Fibroblast of villous mesenchyme (primary cell): ENCODE measurements at regions not wholly inside any gene's neighbourhood (a gene's known extent, or its start where the extent isn't known, plus 50 kb on each side); places are given as distances from the start of the nearest gene placed in this dataset.

Experiments
- DNase-seq: peaks from one replicate; pipeline ENCODE4 v3.0.0-alpha.2; 2010; ENCODE audit warnings: low read depth
- H3K4me3 ChIP-seq: 2 replicates; pipeline ENCODE4 v1.5.1; 2011; ENCODE audit warnings: low read depth, mild to moderate bottlenecking, low read length
- CTCF ChIP-seq: IDR thresholded peaks from 2 replicates; pipeline ENCODE4 v1.5.1; 2012; ENCODE audit warnings: low read depth, mild to moderate bottlenecking, low read length; ENCODE audit not compliant: insufficient read depth

DNA sequence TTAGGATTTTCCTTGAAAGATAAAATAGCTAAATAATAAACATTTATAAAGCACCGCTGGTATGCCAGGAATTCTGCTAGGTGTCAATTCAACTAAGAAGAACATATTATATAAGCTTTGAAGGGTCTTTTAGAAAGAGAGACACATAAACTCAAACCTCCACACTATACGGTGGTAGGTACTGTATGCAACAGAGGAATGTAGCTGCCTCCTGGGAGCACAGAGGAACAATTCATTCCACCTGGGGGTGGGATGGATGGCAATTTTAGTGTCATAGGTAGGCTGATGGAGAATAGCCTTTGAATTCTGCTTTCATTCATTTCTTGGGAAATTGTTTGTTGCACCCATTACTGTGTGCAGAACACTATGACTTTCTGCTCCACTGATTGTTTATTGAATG lies 447.1 kb upstream of the MAP3K7 start:
- TF ChIP-seq CTCF: no peak
- no peak overlapping the region for H3K4me3 ChIP-seq
- DNase-seq: no peak

- no peak overlapping the region for H3K4me3 ChIP-seq
- no peak for DNase-seq
- TF ChIP-seq CTCF: no peak
Measured at GRCh38 chr6:91031581-91031980, 444.7 kb upstream of the MAP3K7 start.

- no peak overlapping the region for H3K4me3 ChIP-seq
- no peak for DNase-seq
- no peak for TF ChIP-seq CTCF
Measured at GRCh38 chr6:91029211-91029610, 442.3 kb upstream of the MAP3K7 start.

- no peak for TF ChIP-seq CTCF
- H3K4me3 ChIP-seq: no peak overlapping the region
- no peak for DNase-seq
Measured at GRCh38 chr6:91023529-91023928, 436.7 kb upstream of the MAP3K7 start.

- DNase-seq: no peak
- H3K4me3 ChIP-seq: no peak overlapping the region
- no peak for TF ChIP-seq CTCF
Measured at GRCh38 chr6:91020744-91021143, 433.9 kb upstream of the MAP3K7 start.

DNA sequence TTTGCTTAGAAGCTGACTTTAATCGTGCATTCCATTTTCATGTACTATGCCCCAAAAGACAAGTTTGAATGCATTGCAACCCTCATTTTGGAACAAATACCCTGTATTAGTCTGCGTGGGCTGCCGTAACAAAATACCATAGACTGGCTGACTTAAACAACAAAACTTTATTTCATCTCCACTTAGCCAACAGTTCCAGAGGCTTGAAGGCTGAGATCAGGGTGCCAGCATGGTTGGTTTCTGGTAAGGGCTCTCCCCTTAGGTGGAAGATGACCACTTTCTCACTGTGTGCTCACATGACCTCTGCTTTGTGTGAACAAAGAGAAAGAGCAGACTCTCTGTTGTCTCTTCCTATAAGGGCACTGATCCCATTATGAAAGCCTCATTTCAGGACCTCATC lies 431.7 kb upstream of the MAP3K7 start:
- no peak overlapping the region for H3K4me3 ChIP-seq
- DNase-seq: no peak
- no peak for TF ChIP-seq CTCF

DNA sequence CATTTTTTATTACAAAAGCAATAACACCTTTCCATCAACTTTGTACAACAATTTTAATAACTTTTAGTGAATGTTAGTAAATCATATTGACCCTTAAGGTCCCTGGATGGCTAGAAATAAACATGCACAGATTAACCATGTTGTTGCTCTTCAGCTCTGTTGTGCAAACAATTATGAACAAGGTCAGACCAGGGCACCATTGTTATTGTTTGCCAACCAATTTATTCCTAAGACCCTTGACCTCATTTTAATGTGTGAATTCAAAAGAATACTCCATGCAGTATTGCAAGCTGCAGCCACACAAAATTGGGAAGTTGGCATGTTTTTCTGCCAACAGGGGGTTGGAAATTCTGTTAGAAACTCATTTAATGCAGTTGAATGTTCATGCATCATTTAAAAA lies 426.6 kb upstream of the MAP3K7 start:
- DNase-seq: no peak
- TF ChIP-seq CTCF: no peak
- no peak overlapping the region for H3K4me3 ChIP-seq
